K562 (cell line): ENCODE measurements at regions not wholly inside any gene's neighbourhood (a gene's known extent, or its start where the extent isn't known, plus 50 kb on each side); places are given as distances from the start of the nearest gene placed in this dataset.

Experiments used
- ATAC-seq: fragments of 200-7000 bp; cut with Tn5 transposase; 3 replicates; pipeline ENCODE4 v1.9.1; 2020; ENCODE audit warnings: moderate library complexity
- BruUV-seq: library from RNA; stranded (reverse); fragments of 400-500 nt; replicated peaks from 2 replicates; lab custom pipeline; 2021; lab: Mats Ljungman, UMichigan
- CTCF ChIA-PET: fragments of 300-600 bp; formaldehyde crosslinking; extraction: SDS; loops from one replicate; lab custom pipeline; 2021; ENCODE audit warnings: low intra/inter-chr PET ratio; lab: Yijun Ruan, JAX
- POLR2A ChIA-PET: fragments of 300-600, 350-650 bp; sonication (Branson Sonifier 250); formaldehyde crosslinking; extraction: SDS; loops from one replicate; lab custom pipeline; 2021; ENCODE audit warnings: antibody characterized with exemption, inconsistent platforms; lab: Yijun Ruan, JAX
- DNase-seq, 4 experiments: peaks; one replicate each; pipeline versions ENCODE4 v3.0.0 to v3.0.0-alpha.2; 2011 to 2018; ENCODE audit warnings: low spot score in 3 of 4, mixed read lengths in 3 of 4; ENCODE audit errors: extremely low read depth in 1 of 4
- FAIRE-seq: peaks from 2 replicates; lab custom pipeline; 2011; peaks lifted over from hg19 to GRCh38; lab: Jason Lieb, UNC
- H2AFZ ChIP-seq: 2 replicates; pipeline ENCODE4 v1.6.0; 2011; ENCODE audit warnings: low read depth, low read length, control low read depth, inconsistent platforms
- H3K27ac ChIP-seq: fragments of 200-600 bp; 3 replicates; pipeline ENCODE4 v1.8.0; 2011; ENCODE audit warnings: low read depth, mild to moderate bottlenecking, control low read depth, inconsistent platforms, low read length, moderate library complexity, mixed read lengths; ENCODE audit errors: extremely low read depth
- H3K27me3 ChIP-seq, 2 experiments: fragments of 300-600 bp in 1 of 2; 2 replicates in 1 of 2; 3 replicates in 1 of 2; pipeline versions ENCODE4 v1.6.0 to v1.8.0; 2011; ENCODE audit warnings: inconsistent platforms in 2 of 2, low read length in 2 of 2, mild to moderate bottlenecking in 1 of 2, mixed read lengths in 1 of 2, moderate library complexity in 1 of 2; ENCODE audit not compliant: control insufficient read depth in 2 of 2, insufficient read depth in 2 of 2
- H3K36me3 ChIP-seq: fragments of 300-600 bp; 3 replicates; pipeline ENCODE4 v1.8.0; 2011; ENCODE audit warnings: mild to moderate bottlenecking, low read length, inconsistent platforms; ENCODE audit not compliant: control insufficient read depth, insufficient read depth
- H3K4me1 ChIP-seq, 2 experiments: fragments of 200-600 bp in 1 of 2; replicated peaks in 1 of 2; 2 replicates in 1 of 2; 3 replicates in 1 of 2; pipeline versions ENCODE4 v1.5.1 to v1.8.0; 2011; ENCODE audit warnings: inconsistent platforms in 2 of 2, low read length in 2 of 2, mild to moderate bottlenecking in 1 of 2, mixed read lengths in 1 of 2, moderate library complexity in 1 of 2; ENCODE audit not compliant: control insufficient read depth in 2 of 2, insufficient read depth in 2 of 2
- H3K4me2 ChIP-seq: 2 replicates; pipeline ENCODE4 v1.6.1; 2011; ENCODE audit warnings: low read length, control low read depth, inconsistent platforms, mixed read lengths; ENCODE audit not compliant: insufficient read depth
- H3K4me3 ChIP-seq: fragments of 200-600 bp; sonication (generic), shearing (Covaris generic); 2 replicates; pipeline ENCODE4 v1.5.1; 2016; ENCODE audit warnings: control low read depth, inconsistent platforms
- H3K79me2 ChIP-seq: fragments of 200-600 bp; 3 replicates; pipeline ENCODE4 v1.8.0; 2011; ENCODE audit warnings: low read length, inconsistent platforms; ENCODE audit not compliant: control insufficient read depth, insufficient read depth
- H3K9ac ChIP-seq, 2 experiments: 2 replicates each; pipeline versions ENCODE4 v1.6.0 to v1.6.1; 2011; ENCODE audit warnings: low read depth in 2 of 2, low read length in 2 of 2, control low read depth in 1 of 2, inconsistent platforms in 1 of 2, mild to moderate bottlenecking in 1 of 2, mixed read lengths in 1 of 2; ENCODE audit not compliant: insufficient read depth in 1 of 2
- H3K9me1 ChIP-seq: one replicate; pipeline ENCODE4 v1.6.0; 2011; ENCODE audit warnings: inconsistent platforms, mild to moderate bottlenecking, low read length, moderate library complexity; ENCODE audit not compliant: control insufficient read depth, insufficient read depth
- H3K9me3 ChIP-seq: replicated peaks from 2 replicates; pipeline ENCODE4 v1.5.1; 2011; ENCODE audit warnings: low read depth, low read length, inconsistent platforms; ENCODE audit not compliant: control insufficient read depth, insufficient read depth
- H4K20me1 ChIP-seq: replicated peaks from 2 replicates; pipeline ENCODE4 v1.6.1; 2011; ENCODE audit warnings: low read length, inconsistent platforms, mixed read lengths; ENCODE audit not compliant: control insufficient read depth, insufficient read depth
- FOXK2 ChIP-seq, 2 experiments: fragments of 450-650 bp; IDR thresholded peaks in 1 of 2; conservative IDR thresholded peaks in 1 of 2; 2 replicates each; pipeline ENCODE4 v1.6.1; 2016; ENCODE audit warnings: low read depth in 2 of 2, mild to moderate bottlenecking in 1 of 2
- IRF2 ChIP-seq: sonication (generic); formaldehyde crosslinking; IDR thresholded peaks from 2 replicates; pipeline ENCODE4 v1.8.1; 2022; ENCODE audit warnings: mild to moderate bottlenecking, missing genetic modification reagents
- MEF2D ChIP-seq: conservative IDR thresholded peaks from 2 replicates; pipeline ENCODE4 v1.6.1; 2016; ENCODE audit warnings: low read depth, missing genetic modification characterization, missing compliant biosample characterization
- MIER1 ChIP-seq: fragments of 450-650 bp; IDR thresholded peaks from 2 replicates; pipeline ENCODE4 v1.6.1; 2016; ENCODE audit warnings: antibody characterized with exemption, mild to moderate bottlenecking, low read depth
- NCOA4 ChIP-seq: fragments of 450-650 bp; IDR thresholded peaks from 2 replicates; pipeline ENCODE4 v1.6.1; 2018; ENCODE audit warnings: mild to moderate bottlenecking; ENCODE audit not compliant: partially characterized antibody
- SAP30 ChIP-seq: fragments of 200-600 bp; sonication (generic); IDR thresholded peaks from 2 replicates; pipeline ENCODE4 v1.6.1; 2012; ENCODE audit warnings: borderline replicate concordance, low read depth, mild to moderate bottlenecking, moderate library complexity, low read length, control low read depth, inconsistent platforms; ENCODE audit not compliant: insufficient read depth, poor library complexity, severe bottlenecking
- TSHZ1 ChIP-seq: fragments of 250-450 bp; sonication (Bioruptor Pico); IDR thresholded peaks from 2 replicates; pipeline ENCODE4 v1.4.0; 2020; ENCODE audit warnings: mild to moderate bottlenecking, moderate library complexity
- U2AF1 ChIP-seq: fragments of 200-400 bp; formaldehyde crosslinking; optimal IDR thresholded peaks from 2 replicates; pipeline ENCODE3; 2017; ENCODE audit warnings: mild to moderate bottlenecking, low read depth, low read length, moderate library complexity
- ZNF318 ChIP-seq, 2 experiments: fragments of 450-650 bp; IDR thresholded peaks; 2 replicates each; pipeline ENCODE4 v1.6.1; 2016; ENCODE audit warnings: mild to moderate bottlenecking in 2 of 2, borderline replicate concordance in 1 of 2, low read depth in 1 of 2, moderate library complexity in 1 of 2
- WGBS: fragments of 100-300 bp; shearing (Covaris generic); methylation state at CpG from one replicate; pipeline ENCODE4 v1.1.6; 2016; ENCODE audit warnings: low coverage, mixed read lengths; ENCODE audit not compliant: insufficient coverage; ENCODE audit errors: missing lambda C conversion rate; 5-methylcytosine and 5-hydroxymethylcytosine counted together
- in situ Hi-C: fragments of 300-500 bp; cut with MboI; formaldehyde crosslinking; loops from 4 replicates; pipeline ENCODE4 v1.15.0; 2018; ENCODE audit warnings: inconsistent platforms, mixed read lengths
- intact Hi-C: fragments of 100-400 bp; cut with micrococcal nuclease; formaldehyde crosslinking; loops from 2 replicates; pipeline ENCODE4 v1.14.2; 2022
- TF ChIP-seq, protein P1 (sequence below): sonication (generic); formaldehyde crosslinking; IDR thresholded peaks from 2 replicates; pipeline ENCODE4 v1.8.0; 2022; ENCODE audit warnings: mild to moderate bottlenecking, missing genetic modification reagents

- Histone ChIP-seq H3K9me1 (no peaks in the 10 kb centered on the region), H3K79me2 (no peaks in the 10 kb centered on the region), H3K4me2 (no peak overlapping the region), H2AFZ (no peak overlapping the region), H3K27ac (no peak overlapping the region), H3K4me1 (no peaks in the 10 kb centered on the region), H4K20me1 (no peaks in the 10 kb centered on the region), H3K27me3 (no peaks in the 10 kb centered on the region), H3K4me3 (no peak overlapping the region), H3K36me3 (no peaks in the 10 kb centered on the region), H3K9ac (no peak overlapping the region), H3K9me3 (no peaks in the 10 kb centered on the region; the same call in 1 of the 2 replicates)
- no peak for ATAC-seq
- BruUV-seq = no TSS peak
- POLR2A ChIA-PET = no interaction called here
- in situ Hi-C loops = no loop called here
- 3% methylated on average over 2 of the region's 2 CpGs for WGBS
- no peak for TF ChIP-seq TSHZ1
- no peak for TF ChIP-seq U2AF1
- TF ChIP-seq, protein P1, sequence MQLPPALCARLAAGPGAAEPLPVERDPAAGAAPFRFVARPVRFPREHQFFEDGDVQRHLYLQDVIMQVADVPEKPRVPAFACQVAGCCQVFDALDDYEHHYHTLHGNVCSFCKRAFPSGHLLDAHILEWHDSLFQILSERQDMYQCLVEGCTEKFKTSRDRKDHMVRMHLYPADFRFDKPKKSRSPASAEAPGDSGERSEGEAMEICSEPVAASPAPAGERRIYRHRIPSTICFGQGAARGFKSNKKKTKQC (CRISPR knock-in tag) = no peak
- no peak for TF ChIP-seq MEF2D (tag)
- no peak for TF ChIP-seq IRF2
- no peak for TF ChIP-seq SAP30
- no peak for TF ChIP-seq FOXK2 (conservative IDR thresholded peaks at IDR 0.05 in 1 of 2, IDR thresholded peaks at IDR 0.05 in 1 of 2; ENCODE audit: low read depth in 2 of 2)
- TF ChIP-seq NCOA4 = no peak
- TF ChIP-seq ZNF318 (IDR thresholded peaks at IDR 0.05; ENCODE audit: borderline replicate concordance in 1 of 2, low read depth in 1 of 2) = no peak
- no peak for TF ChIP-seq MIER1
- no peak for FAIRE-seq
- no peak for DNase-seq
- intact Hi-C loops = no loop called here
- CTCF ChIA-PET = no interaction called here
Measured at GRCh38 chr4:136306361-136306760, 1225.9 kb downstream of the PCDH18 start.
